Heart left ventricle (tissue), 13 donors: ENCODE measurements at regions not wholly inside any gene's neighbourhood (a gene's known extent, or its start where the extent isn't known, plus 50 kb on each side); places are given as distances from the start of the nearest gene placed in this dataset.
"Not testable (repeated sequence)": the region's sequence is repeated elsewhere in the genome, so short reads cannot be mapped to it uniquely, and the experiment has no call there.

Experiments
- CTCF ChIP-seq, 12 donors: fragments of 200-600 bp; sonication (generic) in 4 of 12; IDR thresholded peaks; one replicate each; pipeline versions ENCODE4 v1.5.0 to v1.8.0; 2018 to 2022; ENCODE audit warnings: antibody characterized with exemption in 12 of 12, mild to moderate bottlenecking in 5 of 12
- POLR2A ChIP-seq, 2 donors: fragments of 450-650 bp; IDR thresholded peaks; one replicate each; pipeline ENCODE4 v1.6.1; 2017; ENCODE audit warnings: antibody characterized with exemption in 2 of 2, mild to moderate bottlenecking in 2 of 2, moderate library complexity in 2 of 2
- donor health status: ischemic (EF 13 %, LVEDD 7.1; RV severe dilation, severe dysfunction).
- donor health status: DM: no; HTN: yes; CAD: no.
- donor health status: DM: no; HTN: no; CAD: no.
- donor health status: ischemic (EF 25% LVEDD 6.9; RV normal size, moderate dysfunction).
- donor health status: ischemic (EF 25% LVEDD 5.7; RV mildly dilated, moderate dysfunction).
- donor health status: ischemic (EF 35%, LVEDD 5.7; RV mildly dilated, moderate dysfunction).
- donor health status: nonischemic (EF 11% LVEDD 7.7; RV severe dilation, severe dysfunction).
- donor health status: DM: yes; HTN: yes; CAD: no.
- donor health status: PGD.
- donor health status: ischemic (EF 29% LVEDD 5.4; RV normal size, mild dysfunction).
- donor health status: nonischemic (EF 23%, LVEDD 6.1; RV moderate dilation, normal function).

- TF ChIP-seq CTCF, POLR2A (IDR thresholded peaks at IDR 0.05): not testable (repeated sequence)
Measured at GRCh38 chr20:12093797-12094190, 176.1 kb downstream of the BTBD3 start.
